HG02588 (cell line): ENCODE measurements at regions not wholly inside any gene's neighbourhood (a gene's known extent, or its start where the extent isn't known, plus 50 kb on each side); places are given as distances from the start of the nearest gene placed in this dataset.
"Not testable (repeated sequence)": the region's sequence is repeated elsewhere in the genome, so short reads cannot be mapped to it uniquely, and the experiment has no call there.

Experiments
- ATAC-seq: cut with Tn5 transposase; IDR thresholded peaks from one replicate; pipeline ENCODE4 v1.9.1; 2021; ENCODE audit warnings: mild to moderate bottlenecking, moderate library complexity; ENCODE audit not compliant: unreplicated experiment

GRCh38 chr2:83016343-83017110 is 1442.6 kb downstream of the SUCLG1 start:
- ATAC-seq: no peak

GRCh38 chr2:83015900-83016299 is 1443.2 kb downstream of the SUCLG1 start:
- ATAC-seq: no peak

- no peak for ATAC-seq
Observed at GRCh38 chr2:83015035-83015715, 1443.9 kb downstream of the SUCLG1 start.

GRCh38 chr2:83014462-83014861 is 1444.6 kb downstream of the SUCLG1 start:
- no peak for ATAC-seq

GRCh38 chr2:83006961-83007360 is 1452.1 kb downstream of the SUCLG1 start:
- no peak for ATAC-seq

GRCh38 chr2:83003555-83003954 is 1455.5 kb downstream of the SUCLG1 start:
- no peak for ATAC-seq

GRCh38 chr2:83002706-83003105 is 1456.4 kb downstream of the SUCLG1 start:
- no peak for ATAC-seq

- ATAC-seq: no peak
Observed at GRCh38 chr2:82998781-82999180, 1460.3 kb downstream of the SUCLG1 start.

- no peak for ATAC-seq
Observed at GRCh38 chr2:82996217-82996616, 1462.9 kb downstream of the SUCLG1 start.

GRCh38 chr2:82994151-82994550 is 1464.9 kb downstream of the SUCLG1 start:
- ATAC-seq: no peak

- ATAC-seq: no peak
Observed at GRCh38 chr2:82993609-82994008, 1465.5 kb downstream of the SUCLG1 start.

GRCh38 chr2:82992968-82993367 is 1466.1 kb downstream of the SUCLG1 start:
- no peak for ATAC-seq

GRCh38 chr2:82987706-82988105 is 1471.4 kb downstream of the SUCLG1 start:
- not testable (repeated sequence) for ATAC-seq

- no peak for ATAC-seq
Observed at GRCh38 chr2:82986899-82987298, 1472.2 kb downstream of the SUCLG1 start.

GRCh38 chr2:82985572-82986197 is 1473.4 kb downstream of the SUCLG1 start:
- ATAC-seq: no peak

GRCh38 chr2:82968358-82968757 is 1490.7 kb downstream of the SUCLG1 start:
- ATAC-seq: no peak

GRCh38 chr2:82964341-82964740 is 1494.7 kb downstream of the SUCLG1 start:
- ATAC-seq: no peak

- ATAC-seq: no peak
Observed at GRCh38 chr2:82959727-82960126, 1499.4 kb downstream of the SUCLG1 start.

- ATAC-seq: no peak
Observed at GRCh38 chr2:82954868-82955267, 1504.2 kb downstream of the SUCLG1 start.

- no peak for ATAC-seq
Observed at GRCh38 chr2:82939211-82939610, 1519.9 kb downstream of the SUCLG1 start.

- not testable (repeated sequence) for ATAC-seq
Observed at GRCh38 chr2:82938321-82938845, 1520.7 kb downstream of the SUCLG1 start.

- ATAC-seq: no peak
Observed at GRCh38 chr2:82913566-82913965, 1545.5 kb downstream of the SUCLG1 start.
